GM13976 (cell line): ENCODE measurements at regions not wholly inside any gene's neighbourhood (a gene's known extent, or its start where the extent isn't known, plus 50 kb on each side); places are given as distances from the start of the nearest gene placed in this dataset.

Source experiments
- DNase-seq: peaks from one replicate; pipeline ENCODE4 v3.0.0; 2012; ENCODE audit warnings: low spot score
- CTCF ChIP-seq: IDR thresholded peaks from 2 replicates; pipeline ENCODE4 v1.5.1; 2012; ENCODE audit warnings: borderline replicate concordance, mild to moderate bottlenecking; ENCODE audit not compliant: insufficient read depth; ENCODE audit errors: extremely low read depth, missing control alignments, control extremely low read depth
- in situ Hi-C: fragments of 300-500 bp; cut with MboI; formaldehyde crosslinking; loops from one replicate; pipeline ENCODE4 v1.12.0; 2022; ENCODE audit warnings: low sequenced_read_pairs, mixed read lengths, inconsistent platforms; ENCODE audit not compliant: unreplicated experiment

GRCh38 chr2:204468746-204469429 is 76.4 kb upstream of the PARD3B start:
- in situ Hi-C loops, result no loop called here
- no peak for TF ChIP-seq CTCF
- DNase-seq, result no peak

GRCh38 chr2:204470178-204470620 is 75.1 kb upstream of the PARD3B start:
- DNase-seq, result no peak
- in situ Hi-C loops, result no loop called here
- TF ChIP-seq CTCF, result no peak

- no peak for DNase-seq
- in situ Hi-C loops, result no loop called here
- no peak for TF ChIP-seq CTCF
Measured at GRCh38 chr2:204470621-204471196, 74.6 kb upstream of the PARD3B start.

GRCh38 chr2:204472375-204472774 is 72.9 kb upstream of the PARD3B start:
- DNase-seq, result no peak
- in situ Hi-C loops, result no loop called here
- no peak for TF ChIP-seq CTCF

GRCh38 chr2:204473224-204473623 is 72.1 kb upstream of the PARD3B start:
- in situ Hi-C loops, result no loop called here

GRCh38 chr2:204475399-204475798 is 69.9 kb upstream of the PARD3B start:
- no peak for TF ChIP-seq CTCF
- in situ Hi-C loops, result no loop called here
- no peak for DNase-seq

More at GRCh38 chr2:204473224-204473623, 72.1 kb upstream of the PARD3B start:
- DNase-seq, result no peak
- no peak for TF ChIP-seq CTCF
